ENCODE measurements at regions not wholly inside any gene's neighbourhood (a gene's known extent, or its start where the extent isn't known, plus 50 kb on each side); places are given as distances from the start of the nearest gene placed in this dataset.

GRCh38 chr6:99709062-99709461, 102.4 kb downstream of the PRDM13 start:
- TF ChIP-seq FOXM1 (IDR thresholded peaks at IDR 0.05; ENCODE audit: borderline replicate concordance) (no peak), SP1 (IDR thresholded peaks at IDR 0.05) (no peak), BHLHE40 (IDR thresholded peaks at IDR 0.05; ENCODE audit: borderline replicate concordance) (no peak)

Measured in HEK293T (cell line).